T47D (cell line): ENCODE measurements at regions not wholly inside any gene's neighbourhood (a gene's known extent, or its start where the extent isn't known, plus 50 kb on each side); places are given as distances from the start of the nearest gene placed in this dataset.
A peak's percentile ranks its signal among the peaks of the same experiment; 100 is the strongest.

Source experiments
- DNase-seq, 2 experiments: peaks; one replicate each; pipeline versions ENCODE4 v3.0.0 to v3.0.0-alpha.2; 2011 to 2012; ENCODE audit warnings: low read depth in 1 of 2, low spot score in 1 of 2
- JUND ChIP-seq: IDR thresholded peaks from 2 replicates; pipeline ENCODE4 v1.6.1; 2012; ENCODE audit warnings: low read depth
- in situ Hi-C: cut with HindIII; loops from 2 replicates; pipeline ENCODE4 v1.10.0; 2016; ENCODE audit warnings: low sequenced_read_pairs, low pct_unique_long_range_greater_than_20kb

GRCh38 chr1:105632342-105633196 is 1423.9 kb upstream of the PRMT6 start:
- in situ Hi-C loops: no loop called here
- no peak for TF ChIP-seq JUND
- no peak for DNase-seq

GRCh38 chr1:105636052-105636451 is 1420.4 kb upstream of the PRMT6 start:
- in situ Hi-C loops: no loop called here
- no peak for TF ChIP-seq JUND
- no peak for DNase-seq

- in situ Hi-C loops: no loop called here
- no peak for DNase-seq
- no peak for TF ChIP-seq JUND
Measured at GRCh38 chr1:105641407-105641806, 1415.1 kb upstream of the PRMT6 start.

GRCh38 chr1:105652109-105652508 is 1404.4 kb upstream of the PRMT6 start:
- no peak for TF ChIP-seq JUND
- in situ Hi-C loops: no loop called here
- no peak for DNase-seq

GRCh38 chr1:105655032-105655431 is 1401.4 kb upstream of the PRMT6 start:
- in situ Hi-C loops: no loop called here
- TF ChIP-seq JUND: no peak
- no peak for DNase-seq

GRCh38 chr1:105664495-105664894 is 1392.0 kb upstream of the PRMT6 start:
- no peak for TF ChIP-seq JUND
- in situ Hi-C loops: no loop called here
- DNase-seq: peak in 1 of 2 experiments; percentile 5

- no peak for TF ChIP-seq JUND
- DNase-seq: no peak
- in situ Hi-C loops: no loop called here
Measured at GRCh38 chr1:105678334-105678733, 1378.1 kb upstream of the PRMT6 start.

- TF ChIP-seq JUND: no peak
- in situ Hi-C loops: no loop called here
- no peak for DNase-seq
Measured at GRCh38 chr1:105684714-105685113, 1371.8 kb upstream of the PRMT6 start.

GRCh38 chr1:105686026-105686425 is 1370.4 kb upstream of the PRMT6 start:
- DNase-seq: no peak
- TF ChIP-seq JUND: no peak
- in situ Hi-C loops: no loop called here

- no peak for DNase-seq
- TF ChIP-seq JUND: no peak
- in situ Hi-C loops: no loop called here
Measured at GRCh38 chr1:105686874-105687690, 1369.4 kb upstream of the PRMT6 start.

- no peak for DNase-seq
- no peak for TF ChIP-seq JUND
- in situ Hi-C loops: no loop called here
Measured at GRCh38 chr1:105700723-105701122, 1355.8 kb upstream of the PRMT6 start.

GRCh38 chr1:105724286-105724685 is 1332.2 kb upstream of the PRMT6 start:
- in situ Hi-C loops: no loop called here
- TF ChIP-seq JUND: no peak
- no peak for DNase-seq

- in situ Hi-C loops: no loop called here
- DNase-seq: no peak
- no peak for TF ChIP-seq JUND
Measured at GRCh38 chr1:105730701-105731100, 1325.8 kb upstream of the PRMT6 start.
